LNCaP clone FGC (cell line): ENCODE measurements at regions not wholly inside any gene's neighbourhood (a gene's known extent, or its start where the extent isn't known, plus 50 kb on each side); places are given as distances from the start of the nearest gene placed in this dataset.

Source experiments
- DNase-seq: peaks from one replicate; pipeline ENCODE4 v3.0.0-alpha.2; 2011; ENCODE audit warnings: low read depth
- H3K4me3 ChIP-seq: 2 replicates; pipeline ENCODE4 v1.5.1; 2011; ENCODE audit warnings: mild to moderate bottlenecking, low read depth, low read length, control low read depth
- TF ChIP-seq, protein P1 (sequence below): IDR thresholded peaks from 2 replicates; pipeline ENCODE4 v1.5.1; 2012; ENCODE audit warnings: mild to moderate bottlenecking; ENCODE audit not compliant: control insufficient read depth, insufficient read depth; ENCODE audit errors: extremely low read depth

DNA sequence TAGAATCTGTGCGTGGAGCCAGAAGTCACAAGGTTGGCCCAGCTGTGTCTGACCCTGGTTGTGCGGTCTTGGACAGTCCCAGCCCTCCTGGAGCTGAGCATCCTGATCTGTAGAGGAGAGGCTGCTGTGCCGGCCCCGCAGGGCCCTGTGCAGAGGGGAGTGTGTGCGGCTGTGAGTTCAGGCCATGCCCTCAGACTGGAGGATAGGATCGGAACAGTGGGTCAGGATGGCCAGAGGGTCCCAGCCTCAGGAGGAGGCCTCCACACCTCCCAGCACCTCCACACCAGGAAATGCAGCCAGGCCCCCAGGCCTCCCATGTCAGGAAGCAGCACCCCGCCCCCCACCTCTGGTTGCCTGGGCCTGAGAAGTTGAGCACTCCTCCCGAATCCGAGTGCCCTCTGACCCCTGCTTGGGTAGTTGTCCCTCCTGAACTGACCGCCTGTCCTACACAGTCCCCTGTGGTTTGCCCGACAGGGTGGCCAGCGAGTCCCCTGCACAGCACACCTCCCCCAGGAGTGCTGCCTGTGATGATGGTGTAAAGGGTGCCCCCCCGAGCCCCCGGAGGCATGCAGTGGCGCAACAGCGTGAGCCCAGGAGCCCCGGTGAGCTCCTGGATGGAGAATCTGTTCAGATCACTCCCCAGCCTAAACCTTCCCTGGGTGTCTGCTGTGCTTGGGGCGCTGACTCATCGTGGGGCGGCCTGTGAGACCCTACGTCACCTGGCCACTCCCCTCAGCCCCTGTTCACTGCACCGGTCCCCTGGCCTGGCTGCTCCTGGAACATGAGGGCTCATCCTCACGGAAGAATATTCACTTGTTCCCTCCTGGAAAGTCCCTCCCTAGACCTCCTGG, 285.2 kb downstream of the SEC14L1 start:
- no peak overlapping the region for H3K4me3 ChIP-seq
- no peak for DNase-seq
- TF ChIP-seq, protein P1, sequence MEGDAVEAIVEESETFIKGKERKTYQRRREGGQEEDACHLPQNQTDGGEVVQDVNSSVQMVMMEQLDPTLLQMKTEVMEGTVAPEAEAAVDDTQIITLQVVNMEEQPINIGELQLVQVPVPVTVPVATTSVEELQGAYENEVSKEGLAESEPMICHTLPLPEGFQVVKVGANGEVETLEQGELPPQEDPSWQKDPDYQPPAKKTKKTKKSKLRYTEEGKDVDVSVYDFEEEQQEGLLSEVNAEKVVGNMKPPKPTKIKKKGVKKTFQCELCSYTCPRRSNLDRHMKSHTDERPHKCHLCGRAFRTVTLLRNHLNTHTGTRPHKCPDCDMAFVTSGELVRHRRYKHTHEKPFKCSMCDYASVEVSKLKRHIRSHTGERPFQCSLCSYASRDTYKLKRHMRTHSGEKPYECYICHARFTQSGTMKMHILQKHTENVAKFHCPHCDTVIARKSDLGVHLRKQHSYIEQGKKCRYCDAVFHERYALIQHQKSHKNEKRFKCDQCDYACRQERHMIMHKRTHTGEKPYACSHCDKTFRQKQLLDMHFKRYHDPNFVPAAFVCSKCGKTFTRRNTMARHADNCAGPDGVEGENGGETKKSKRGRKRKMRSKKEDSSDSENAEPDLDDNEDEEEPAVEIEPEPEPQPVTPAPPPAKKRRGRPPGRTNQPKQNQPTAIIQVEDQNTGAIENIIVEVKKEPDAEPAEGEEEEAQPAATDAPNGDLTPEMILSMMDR, result no peak

DNA sequence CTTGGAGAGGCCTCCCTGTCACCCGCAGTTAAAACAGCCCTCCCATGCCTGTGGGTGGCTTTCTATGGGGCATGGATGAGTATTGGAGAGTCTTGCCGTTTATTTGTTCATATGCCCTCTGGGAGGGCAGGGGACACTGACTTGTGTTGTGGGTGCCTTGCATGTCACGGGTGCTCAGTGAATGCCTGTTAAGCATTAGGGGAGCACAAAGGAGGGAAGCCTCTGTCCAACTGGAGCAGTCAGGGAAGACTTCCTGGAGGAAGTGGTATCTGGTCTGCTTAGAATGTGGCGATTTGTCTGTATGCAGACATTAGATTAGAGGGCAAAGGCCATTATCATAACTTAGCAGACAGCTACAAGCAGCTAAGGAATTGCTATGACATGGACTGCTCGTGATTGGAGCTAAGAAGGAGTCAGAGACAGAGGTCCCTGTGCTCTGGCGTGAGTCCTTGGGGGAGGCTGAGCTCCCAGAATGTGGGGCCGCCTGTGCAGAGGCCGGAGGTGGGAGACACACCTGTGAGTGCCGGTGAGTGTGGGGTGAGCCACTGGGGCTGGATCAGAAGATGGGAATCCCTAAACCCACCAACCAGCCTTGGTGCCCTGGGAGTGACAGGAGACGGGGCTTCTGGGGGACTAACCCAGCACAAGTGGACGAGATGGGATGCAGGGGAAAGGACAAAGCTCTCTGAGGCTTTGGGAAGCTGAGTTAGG, 286.1 kb downstream of the SEC14L1 start:
- TF ChIP-seq, protein P1, result no peak
- H3K4me3 ChIP-seq, result no peak overlapping the region
- DNase-seq, result no peak

DNA sequence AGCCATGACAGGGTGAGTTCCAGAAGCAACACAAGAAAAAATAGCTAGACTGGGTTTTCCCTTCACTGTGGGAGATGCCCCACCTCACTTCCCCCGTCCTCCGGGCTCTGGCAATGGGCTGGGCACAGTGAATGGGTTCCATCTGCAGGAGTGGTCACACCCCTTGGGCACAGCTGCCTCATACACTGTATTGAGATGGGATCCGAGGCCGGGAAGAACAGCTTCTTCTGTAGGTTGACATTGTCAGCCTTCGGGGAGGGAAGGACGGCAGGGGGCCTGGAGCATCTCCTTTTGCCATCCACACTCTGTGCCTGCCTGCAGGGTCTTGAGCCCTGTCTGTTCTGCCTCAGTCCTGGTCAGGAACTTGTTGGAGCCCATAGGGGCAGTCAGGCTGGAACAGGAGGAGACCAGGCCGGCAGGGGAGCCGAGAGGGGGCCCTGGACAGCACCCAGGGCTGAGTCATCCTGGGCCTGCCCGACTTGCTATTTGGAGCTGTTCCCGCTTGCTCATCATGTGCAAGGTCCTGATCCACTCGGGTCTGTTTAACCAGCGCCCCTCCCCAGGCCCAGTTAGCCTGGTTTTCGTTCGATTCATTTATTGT, 286.7 kb downstream of the SEC14L1 start:
- TF ChIP-seq, protein P1, result no peak
- H3K4me3 ChIP-seq, result no peak overlapping the region
- DNase-seq, result no peak

DNA sequence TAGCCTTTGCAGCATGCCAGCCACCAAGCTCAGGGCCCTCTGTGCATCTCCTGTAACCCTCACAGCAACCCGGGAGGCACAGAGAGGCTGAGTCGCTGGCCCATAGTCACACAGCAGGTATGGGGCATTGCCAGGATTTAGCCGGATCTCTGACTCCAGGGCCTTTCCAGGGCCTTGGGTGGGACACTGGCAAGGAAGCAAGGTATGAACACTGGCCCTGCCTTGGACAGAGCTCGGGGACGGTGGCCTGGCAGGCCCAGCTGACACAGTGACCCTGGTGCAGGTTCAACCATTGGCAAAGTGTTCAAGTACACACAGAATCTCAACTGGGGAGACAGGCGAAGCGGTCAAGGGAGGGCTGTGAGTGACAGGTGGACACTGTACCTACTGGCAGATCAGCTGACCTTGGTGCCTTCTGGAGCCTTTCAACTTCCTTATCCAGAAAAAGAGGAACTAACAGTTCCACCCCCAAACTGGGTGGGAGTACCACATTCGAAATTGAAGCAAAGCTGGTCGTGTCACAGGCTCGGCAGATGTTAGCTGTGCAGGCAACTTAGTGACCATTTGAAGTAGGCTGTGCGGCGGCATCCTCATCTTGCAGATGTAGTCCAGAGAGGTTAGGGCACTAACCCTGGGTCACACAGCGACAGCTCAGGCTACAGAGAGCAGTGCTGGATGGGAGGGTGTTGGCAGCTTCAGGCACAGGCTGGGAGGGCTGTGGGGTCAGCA, 287.4 kb downstream of the SEC14L1 start:
- DNase-seq, result no peak

DNA sequence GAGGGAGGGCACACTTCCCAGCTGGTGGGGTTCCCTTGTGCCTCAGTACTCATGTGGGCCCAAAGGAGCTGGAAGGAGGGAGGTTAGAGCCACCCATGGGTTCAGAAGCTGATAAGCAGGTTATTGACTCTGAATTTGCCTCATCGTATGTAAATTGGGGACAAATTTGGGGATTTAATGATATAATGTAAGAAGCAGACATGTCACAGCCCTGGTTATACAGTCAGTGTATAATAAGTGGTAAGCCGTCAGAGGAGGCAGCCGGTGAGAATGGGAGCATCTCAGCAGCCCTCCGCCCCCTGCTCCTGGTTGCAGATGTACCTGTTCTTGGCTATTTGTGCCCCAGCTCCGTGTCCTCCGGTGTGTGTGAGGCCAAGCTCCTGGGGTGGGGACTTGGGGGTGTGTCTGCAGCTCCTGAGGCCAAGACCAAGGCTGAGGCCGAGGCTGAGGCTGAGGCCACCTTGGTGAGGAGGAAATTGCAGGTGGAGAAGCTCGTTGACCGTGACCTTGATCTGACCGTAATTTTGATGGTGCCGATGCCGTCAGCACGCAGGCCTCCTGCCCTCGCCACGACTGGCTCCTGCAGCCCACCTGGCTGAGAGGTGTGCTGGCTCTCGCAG, 288.1 kb downstream of the SEC14L1 start:
- DNase-seq, result no peak
- TF ChIP-seq, protein P1, result no peak
- no peak overlapping the region for H3K4me3 ChIP-seq

More for the DNA sequence above, 287.4 kb downstream of the SEC14L1 start:
- TF ChIP-seq, protein P1, result no peak
- H3K4me3 ChIP-seq, result no peak overlapping the region

DNA sequence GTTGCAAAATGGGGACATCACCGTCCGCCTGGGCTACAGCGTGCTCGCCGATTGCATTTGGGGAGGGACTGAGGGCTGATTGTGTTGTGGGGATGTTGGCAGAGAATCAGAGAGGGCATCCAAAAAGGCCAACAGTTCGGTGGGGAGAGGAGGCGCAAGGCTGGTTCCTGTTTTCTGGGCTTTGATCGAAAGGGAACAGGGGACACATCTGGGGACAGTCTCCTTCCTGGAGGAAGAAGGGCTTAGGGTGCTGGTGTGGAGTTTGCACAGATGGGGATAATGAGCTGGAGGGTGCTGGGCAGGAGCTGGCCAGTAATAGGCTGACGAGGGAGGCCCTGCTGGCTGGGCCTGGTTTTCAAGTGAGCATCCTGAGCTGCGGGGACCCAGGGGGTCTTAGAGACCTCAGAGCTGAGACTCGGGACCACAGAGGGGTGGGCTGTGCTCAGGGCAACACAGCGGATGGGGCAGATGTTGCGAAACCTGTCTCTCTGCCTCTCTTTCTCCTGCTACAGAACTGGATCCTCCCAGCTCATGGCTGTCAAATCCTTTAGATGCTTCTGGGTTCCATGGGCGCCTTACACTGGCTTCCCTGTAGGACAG, 288.7 kb downstream of the SEC14L1 start:
- DNase-seq, result no peak
- TF ChIP-seq, protein P1, result no peak
- H3K4me3 ChIP-seq, result no peak overlapping the region
